K562 (cell line): ENCODE measurements at regions not wholly inside any gene's neighbourhood (a gene's known extent, or its start where the extent isn't known, plus 50 kb on each side); places are given as distances from the start of the nearest gene placed in this dataset.
A peak's percentile ranks its signal among the peaks of the same experiment; 100 is the strongest.

Experiments used
- ATAC-seq: fragments of 200-7000 bp; cut with Tn5 transposase; 3 replicates; pipeline ENCODE4 v1.9.1; 2020; ENCODE audit warnings: moderate library complexity
- BruUV-seq: library from RNA; stranded (reverse); fragments of 400-500 nt; replicated peaks from 2 replicates; lab custom pipeline; 2021; lab: Mats Ljungman, UMichigan
- CTCF ChIA-PET: fragments of 300-600 bp; formaldehyde crosslinking; extraction: SDS; loops from one replicate; lab custom pipeline; 2021; ENCODE audit warnings: low intra/inter-chr PET ratio; lab: Yijun Ruan, JAX
- POLR2A ChIA-PET: fragments of 300-600, 350-650 bp; sonication (Branson Sonifier 250); formaldehyde crosslinking; extraction: SDS; loops from one replicate; lab custom pipeline; 2021; ENCODE audit warnings: antibody characterized with exemption, inconsistent platforms; lab: Yijun Ruan, JAX
- DNase-seq, 4 experiments: peaks; one replicate each; pipeline versions ENCODE4 v3.0.0 to v3.0.0-alpha.2; 2011 to 2018; ENCODE audit warnings: low spot score in 3 of 4, mixed read lengths in 3 of 4; ENCODE audit errors: extremely low read depth in 1 of 4
- FAIRE-seq: peaks from 2 replicates; lab custom pipeline; 2011; peaks lifted over from hg19 to GRCh38; lab: Jason Lieb, UNC
- H2AFZ ChIP-seq: 2 replicates; pipeline ENCODE4 v1.6.0; 2011; ENCODE audit warnings: low read depth, low read length, control low read depth, inconsistent platforms
- H3K27ac ChIP-seq: fragments of 200-600 bp; 3 replicates; pipeline ENCODE4 v1.8.0; 2011; ENCODE audit warnings: low read depth, mild to moderate bottlenecking, control low read depth, inconsistent platforms, low read length, moderate library complexity, mixed read lengths; ENCODE audit errors: extremely low read depth
- H3K27me3 ChIP-seq, 2 experiments: fragments of 300-600 bp in 1 of 2; 2 replicates in 1 of 2; 3 replicates in 1 of 2; pipeline versions ENCODE4 v1.6.0 to v1.8.0; 2011; ENCODE audit warnings: inconsistent platforms in 2 of 2, low read length in 2 of 2, mild to moderate bottlenecking in 1 of 2, mixed read lengths in 1 of 2, moderate library complexity in 1 of 2; ENCODE audit not compliant: control insufficient read depth in 2 of 2, insufficient read depth in 2 of 2
- H3K36me3 ChIP-seq: fragments of 300-600 bp; 3 replicates; pipeline ENCODE4 v1.8.0; 2011; ENCODE audit warnings: mild to moderate bottlenecking, low read length, inconsistent platforms; ENCODE audit not compliant: control insufficient read depth, insufficient read depth
- H3K4me1 ChIP-seq, 2 experiments: fragments of 200-600 bp in 1 of 2; replicated peaks in 1 of 2; 2 replicates in 1 of 2; 3 replicates in 1 of 2; pipeline versions ENCODE4 v1.5.1 to v1.8.0; 2011; ENCODE audit warnings: inconsistent platforms in 2 of 2, low read length in 2 of 2, mild to moderate bottlenecking in 1 of 2, mixed read lengths in 1 of 2, moderate library complexity in 1 of 2; ENCODE audit not compliant: control insufficient read depth in 2 of 2, insufficient read depth in 2 of 2
- H3K4me2 ChIP-seq: 2 replicates; pipeline ENCODE4 v1.6.1; 2011; ENCODE audit warnings: low read length, control low read depth, inconsistent platforms, mixed read lengths; ENCODE audit not compliant: insufficient read depth
- H3K4me3 ChIP-seq: fragments of 200-600 bp; sonication (generic), shearing (Covaris generic); 2 replicates; pipeline ENCODE4 v1.5.1; 2016; ENCODE audit warnings: control low read depth, inconsistent platforms
- H3K79me2 ChIP-seq: fragments of 200-600 bp; 3 replicates; pipeline ENCODE4 v1.8.0; 2011; ENCODE audit warnings: low read length, inconsistent platforms; ENCODE audit not compliant: control insufficient read depth, insufficient read depth
- H3K9ac ChIP-seq, 2 experiments: 2 replicates each; pipeline versions ENCODE4 v1.6.0 to v1.6.1; 2011; ENCODE audit warnings: low read depth in 2 of 2, low read length in 2 of 2, control low read depth in 1 of 2, inconsistent platforms in 1 of 2, mild to moderate bottlenecking in 1 of 2, mixed read lengths in 1 of 2; ENCODE audit not compliant: insufficient read depth in 1 of 2
- H3K9me1 ChIP-seq: one replicate; pipeline ENCODE4 v1.6.0; 2011; ENCODE audit warnings: inconsistent platforms, mild to moderate bottlenecking, low read length, moderate library complexity; ENCODE audit not compliant: control insufficient read depth, insufficient read depth
- H3K9me3 ChIP-seq: replicated peaks from 2 replicates; pipeline ENCODE4 v1.5.1; 2011; ENCODE audit warnings: low read depth, low read length, inconsistent platforms; ENCODE audit not compliant: control insufficient read depth, insufficient read depth
- H4K20me1 ChIP-seq: replicated peaks from 2 replicates; pipeline ENCODE4 v1.6.1; 2011; ENCODE audit warnings: low read length, inconsistent platforms, mixed read lengths; ENCODE audit not compliant: control insufficient read depth, insufficient read depth
- DLX4 ChIP-seq: fragments of 250-450 bp; sonication (Bioruptor Pico); IDR thresholded peaks from 2 replicates; pipeline ENCODE4 v1.6.1; 2021; ENCODE audit warnings: mild to moderate bottlenecking
- KAT8 ChIP-seq: fragments of 450-650 bp; IDR thresholded peaks from 2 replicates; pipeline ENCODE4 v1.6.1; 2016; ENCODE audit warnings: low read depth, mild to moderate bottlenecking
- MAFG ChIP-seq: fragments of 450-650 bp; conservative IDR thresholded peaks from 2 replicates; pipeline ENCODE4 v1.6.1; 2016; ENCODE audit warnings: missing genetic modification characterization, missing compliant biosample characterization
- NBN ChIP-seq: fragments of 450-650 bp; IDR thresholded peaks from 2 replicates; pipeline ENCODE4 v1.6.1; 2016; ENCODE audit warnings: low read depth, mild to moderate bottlenecking
- ZNF384 ChIP-seq: IDR thresholded peaks from 2 replicates; pipeline ENCODE4 v1.6.1; 2012; ENCODE audit warnings: low read depth, low read length, improper control_type of control experiment
- WGBS: fragments of 100-300 bp; shearing (Covaris generic); methylation state at CpG from one replicate; pipeline ENCODE4 v1.1.6; 2016; ENCODE audit warnings: low coverage, mixed read lengths; ENCODE audit not compliant: insufficient coverage; ENCODE audit errors: missing lambda C conversion rate; 5-methylcytosine and 5-hydroxymethylcytosine counted together
- in situ Hi-C: fragments of 300-500 bp; cut with MboI; formaldehyde crosslinking; loops from 4 replicates; pipeline ENCODE4 v1.15.0; 2018; ENCODE audit warnings: inconsistent platforms, mixed read lengths
- intact Hi-C: fragments of 100-400 bp; cut with micrococcal nuclease; formaldehyde crosslinking; loops from 2 replicates; pipeline ENCODE4 v1.14.2; 2022
- TF ChIP-seq, protein P1 (sequence below): fragments of 450-650 bp; IDR thresholded peaks from 2 replicates; pipeline ENCODE4 v1.6.1; 2016; ENCODE audit warnings: mild to moderate bottlenecking, moderate library complexity
- TF ChIP-seq, protein P2 (sequence below): IDR thresholded peaks from 2 replicates; pipeline ENCODE4 v1.6.1; 2012; ENCODE audit warnings: low read depth, low read length, improper control_type of control experiment, borderline replicate concordance

- TSS peak; percentile 3 for BruUV-seq
- Histone ChIP-seq H4K20me1 (no peaks in the 10 kb centered on the region), H3K27ac (no peak overlapping the region), H3K79me2 (no peaks in the 10 kb centered on the region; the same call in 2 of the 3 replicates), H3K9ac (no peak overlapping the region), H3K4me3 (no peak overlapping the region), H3K36me3 (peaks cover 84% of the 10 kb centered on the region), H2AFZ (no peak overlapping the region), H3K9me3 (no peaks in the 10 kb centered on the region), H3K4me1 (no peaks in the 10 kb centered on the region; a peak in 1 of 5 replicates), H3K9me1 (no peaks in the 10 kb centered on the region), H3K27me3 (no peaks in the 10 kb centered on the region), H3K4me2 (no peak overlapping the region)
- 23% methylated on average over 2 of the region's 2 CpGs for WGBS
- FAIRE-seq (no peak), DNase-seq (peak in 3 of 4 experiments; percentile 26 to 56 (median 28)), ATAC-seq (peak; percentile 52)
- in situ Hi-C loops (no loop called here), intact Hi-C loops (loop anchor here (2.0 to 5.0 kb wide), 4 partner anchors 96 to 786 kb away; partner anchors contain the start of gene BPNT1)
- CTCF ChIA-PET: interaction anchor here (0.6 to 1.3 kb wide), 7 partner anchors 154 to 819 kb away, joined by 3 to 5 read pairs (median 3); no protein-coding TSS in a partner anchor
- POLR2A ChIA-PET: interaction anchor here (0.7 to 1.7 kb wide), 6 partner anchors 9 to 157 kb away, joined by 3 to 7 read pairs (median 3); no protein-coding TSS in a partner anchor
- TF ChIP-seq MAFG (tag): peak; percentile 70
- 0 out of 2 replicates have a peak, but pooled peaks have one; percentile 15 for TF ChIP-seq KAT8
- TF ChIP-seq, protein P1, sequence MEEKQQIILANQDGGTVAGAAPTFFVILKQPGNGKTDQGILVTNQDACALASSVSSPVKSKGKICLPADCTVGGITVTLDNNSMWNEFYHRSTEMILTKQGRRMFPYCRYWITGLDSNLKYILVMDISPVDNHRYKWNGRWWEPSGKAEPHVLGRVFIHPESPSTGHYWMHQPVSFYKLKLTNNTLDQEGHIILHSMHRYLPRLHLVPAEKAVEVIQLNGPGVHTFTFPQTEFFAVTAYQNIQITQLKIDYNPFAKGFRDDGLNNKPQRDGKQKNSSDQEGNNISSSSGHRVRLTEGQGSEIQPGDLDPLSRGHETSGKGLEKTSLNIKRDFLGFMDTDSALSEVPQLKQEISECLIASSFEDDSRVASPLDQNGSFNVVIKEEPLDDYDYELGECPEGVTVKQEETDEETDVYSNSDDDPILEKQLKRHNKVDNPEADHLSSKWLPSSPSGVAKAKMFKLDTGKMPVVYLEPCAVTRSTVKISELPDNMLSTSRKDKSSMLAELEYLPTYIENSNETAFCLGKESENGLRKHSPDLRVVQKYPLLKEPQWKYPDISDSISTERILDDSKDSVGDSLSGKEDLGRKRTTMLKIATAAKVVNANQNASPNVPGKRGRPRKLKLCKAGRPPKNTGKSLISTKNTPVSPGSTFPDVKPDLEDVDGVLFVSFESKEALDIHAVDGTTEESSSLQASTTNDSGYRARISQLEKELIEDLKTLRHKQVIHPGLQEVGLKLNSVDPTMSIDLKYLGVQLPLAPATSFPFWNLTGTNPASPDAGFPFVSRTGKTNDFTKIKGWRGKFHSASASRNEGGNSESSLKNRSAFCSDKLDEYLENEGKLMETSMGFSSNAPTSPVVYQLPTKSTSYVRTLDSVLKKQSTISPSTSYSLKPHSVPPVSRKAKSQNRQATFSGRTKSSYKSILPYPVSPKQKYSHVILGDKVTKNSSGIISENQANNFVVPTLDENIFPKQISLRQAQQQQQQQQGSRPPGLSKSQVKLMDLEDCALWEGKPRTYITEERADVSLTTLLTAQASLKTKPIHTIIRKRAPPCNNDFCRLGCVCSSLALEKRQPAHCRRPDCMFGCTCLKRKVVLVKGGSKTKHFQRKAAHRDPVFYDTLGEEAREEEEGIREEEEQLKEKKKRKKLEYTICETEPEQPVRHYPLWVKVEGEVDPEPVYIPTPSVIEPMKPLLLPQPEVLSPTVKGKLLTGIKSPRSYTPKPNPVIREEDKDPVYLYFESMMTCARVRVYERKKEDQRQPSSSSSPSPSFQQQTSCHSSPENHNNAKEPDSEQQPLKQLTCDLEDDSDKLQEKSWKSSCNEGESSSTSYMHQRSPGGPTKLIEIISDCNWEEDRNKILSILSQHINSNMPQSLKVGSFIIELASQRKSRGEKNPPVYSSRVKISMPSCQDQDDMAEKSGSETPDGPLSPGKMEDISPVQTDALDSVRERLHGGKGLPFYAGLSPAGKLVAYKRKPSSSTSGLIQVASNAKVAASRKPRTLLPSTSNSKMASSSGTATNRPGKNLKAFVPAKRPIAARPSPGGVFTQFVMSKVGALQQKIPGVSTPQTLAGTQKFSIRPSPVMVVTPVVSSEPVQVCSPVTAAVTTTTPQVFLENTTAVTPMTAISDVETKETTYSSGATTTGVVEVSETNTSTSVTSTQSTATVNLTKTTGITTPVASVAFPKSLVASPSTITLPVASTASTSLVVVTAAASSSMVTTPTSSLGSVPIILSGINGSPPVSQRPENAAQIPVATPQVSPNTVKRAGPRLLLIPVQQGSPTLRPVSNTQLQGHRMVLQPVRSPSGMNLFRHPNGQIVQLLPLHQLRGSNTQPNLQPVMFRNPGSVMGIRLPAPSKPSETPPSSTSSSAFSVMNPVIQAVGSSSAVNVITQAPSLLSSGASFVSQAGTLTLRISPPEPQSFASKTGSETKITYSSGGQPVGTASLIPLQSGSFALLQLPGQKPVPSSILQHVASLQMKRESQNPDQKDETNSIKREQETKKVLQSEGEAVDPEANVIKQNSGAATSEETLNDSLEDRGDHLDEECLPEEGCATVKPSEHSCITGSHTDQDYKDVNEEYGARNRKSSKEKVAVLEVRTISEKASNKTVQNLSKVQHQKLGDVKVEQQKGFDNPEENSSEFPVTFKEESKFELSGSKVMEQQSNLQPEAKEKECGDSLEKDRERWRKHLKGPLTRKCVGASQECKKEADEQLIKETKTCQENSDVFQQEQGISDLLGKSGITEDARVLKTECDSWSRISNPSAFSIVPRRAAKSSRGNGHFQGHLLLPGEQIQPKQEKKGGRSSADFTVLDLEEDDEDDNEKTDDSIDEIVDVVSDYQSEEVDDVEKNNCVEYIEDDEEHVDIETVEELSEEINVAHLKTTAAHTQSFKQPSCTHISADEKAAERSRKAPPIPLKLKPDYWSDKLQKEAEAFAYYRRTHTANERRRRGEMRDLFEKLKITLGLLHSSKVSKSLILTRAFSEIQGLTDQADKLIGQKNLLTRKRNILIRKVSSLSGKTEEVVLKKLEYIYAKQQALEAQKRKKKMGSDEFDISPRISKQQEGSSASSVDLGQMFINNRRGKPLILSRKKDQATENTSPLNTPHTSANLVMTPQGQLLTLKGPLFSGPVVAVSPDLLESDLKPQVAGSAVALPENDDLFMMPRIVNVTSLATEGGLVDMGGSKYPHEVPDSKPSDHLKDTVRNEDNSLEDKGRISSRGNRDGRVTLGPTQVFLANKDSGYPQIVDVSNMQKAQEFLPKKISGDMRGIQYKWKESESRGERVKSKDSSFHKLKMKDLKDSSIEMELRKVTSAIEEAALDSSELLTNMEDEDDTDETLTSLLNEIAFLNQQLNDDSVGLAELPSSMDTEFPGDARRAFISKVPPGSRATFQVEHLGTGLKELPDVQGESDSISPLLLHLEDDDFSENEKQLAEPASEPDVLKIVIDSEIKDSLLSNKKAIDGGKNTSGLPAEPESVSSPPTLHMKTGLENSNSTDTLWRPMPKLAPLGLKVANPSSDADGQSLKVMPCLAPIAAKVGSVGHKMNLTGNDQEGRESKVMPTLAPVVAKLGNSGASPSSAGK: peak; percentile 16; the same call in 1 of the 2 replicates
- peak; percentile 98 for TF ChIP-seq ZNF384
- TF ChIP-seq, protein P2, sequence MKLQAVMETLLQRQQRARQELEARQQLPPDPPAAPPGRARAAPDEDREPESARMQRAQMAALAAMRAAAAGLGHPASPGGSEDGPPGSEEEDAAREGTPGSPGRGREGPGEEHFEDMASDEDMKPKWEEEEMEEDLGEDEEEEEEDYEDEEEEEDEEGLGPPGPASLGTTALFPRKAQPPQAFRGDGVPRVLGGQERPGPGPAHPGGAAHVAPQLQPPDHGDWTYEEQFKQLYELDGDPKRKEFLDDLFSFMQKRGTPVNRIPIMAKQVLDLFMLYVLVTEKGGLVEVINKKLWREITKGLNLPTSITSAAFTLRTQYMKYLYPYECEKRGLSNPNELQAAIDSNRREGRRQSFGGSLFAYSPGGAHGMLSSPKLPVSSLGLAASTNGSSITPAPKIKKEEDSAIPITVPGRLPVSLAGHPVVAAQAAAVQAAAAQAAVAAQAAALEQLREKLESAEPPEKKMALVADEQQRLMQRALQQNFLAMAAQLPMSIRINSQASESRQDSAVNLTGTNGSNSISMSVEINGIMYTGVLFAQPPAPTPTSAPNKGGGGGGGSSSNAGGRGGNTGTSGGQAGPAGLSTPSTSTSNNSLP: 0 out of 2 replicates have a peak, but pooled peaks have one; percentile 28
- no peak for TF ChIP-seq DLX4 (CRISPR knock-in tag)
- TF ChIP-seq NBN: no peak
These were observed 55.4 kb downstream of the EPRS1 start for GRCh38 chr1:219990782-219991510.
